ENCODE measurements at regions not wholly inside any gene's neighbourhood (a gene's known extent, or its start where the extent isn't known, plus 50 kb on each side); places are given as distances from the start of the nearest gene placed in this dataset.

GRCh38 chr10:108685863-108686531 is 1237.3 kb downstream of the XPNPEP1 start:
- Mint-ChIP-seq H3K36me3 (ENCODE audit: low read depth) (no peaks in the 10 kb centered on the region), H3K4me1 (no peaks in the 10 kb centered on the region), H3K9me3 (peaks cover 2% of the 10 kb centered on the region), H3K4me3 (no peak overlapping the region), H3K27me3 (ENCODE audit: low read depth) (no peaks in the 10 kb centered on the region), H3K27ac (ENCODE audit: unreplicated experiment) (no peak overlapping the region)
- no peak for DNase-seq (ENCODE audit: low read depth, low spot score)
- TF ChIP-seq CTCF (conservative IDR thresholded peaks at IDR 0.05) = no peak

GRCh38 chr10:108684431-108684830 is 1238.9 kb downstream of the XPNPEP1 start:
- DNase-seq (ENCODE audit: low read depth, low spot score) = no peak
- Mint-ChIP-seq H3K4me3 (no peak overlapping the region), H3K27ac (ENCODE audit: unreplicated experiment) (no peak overlapping the region), H3K9me3 (peaks cover 2% of the 10 kb centered on the region), H3K4me1 (no peaks in the 10 kb centered on the region), H3K36me3 (ENCODE audit: low read depth) (no peaks in the 10 kb centered on the region), H3K27me3 (ENCODE audit: low read depth) (no peaks in the 10 kb centered on the region)
- no peak for TF ChIP-seq CTCF (conservative IDR thresholded peaks at IDR 0.05)

DNA sequence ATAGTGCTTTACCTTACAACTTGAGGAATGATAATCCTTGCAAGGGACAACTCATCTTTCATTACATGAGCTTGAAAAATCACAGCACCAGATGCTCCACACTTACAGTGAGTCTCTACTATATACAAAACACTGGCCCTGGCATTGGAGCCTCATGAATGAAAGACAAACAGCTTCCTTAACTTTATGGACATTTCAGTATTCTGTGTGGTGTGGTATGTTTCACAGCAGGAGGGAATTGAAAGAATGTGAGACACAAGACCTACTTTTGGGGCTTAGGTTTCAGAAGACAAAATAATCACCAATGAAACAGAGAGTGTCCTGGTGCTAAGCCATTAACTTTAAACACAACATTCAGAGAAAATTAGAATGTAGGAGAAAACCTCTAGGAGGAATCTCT is 1249.6 kb downstream of the XPNPEP1 start:
- no peaks in the 10 kb centered on the region for H3K27me3 Mint-ChIP-seq (ENCODE audit: low read depth)
- H3K36me3 Mint-ChIP-seq (ENCODE audit: low read depth) = no peaks in the 10 kb centered on the region
- no peak overlapping the region for H3K27ac Mint-ChIP-seq (ENCODE audit: unreplicated experiment)
- TF ChIP-seq CTCF (conservative IDR thresholded peaks at IDR 0.05) = no peak
- H3K4me3 Mint-ChIP-seq = no peak overlapping the region
- no peak for DNase-seq (ENCODE audit: low read depth, low spot score)
- H3K4me1 Mint-ChIP-seq = no peaks in the 10 kb centered on the region
- peaks cover 3% of the 10 kb centered on the region for H3K9me3 Mint-ChIP-seq

DNA sequence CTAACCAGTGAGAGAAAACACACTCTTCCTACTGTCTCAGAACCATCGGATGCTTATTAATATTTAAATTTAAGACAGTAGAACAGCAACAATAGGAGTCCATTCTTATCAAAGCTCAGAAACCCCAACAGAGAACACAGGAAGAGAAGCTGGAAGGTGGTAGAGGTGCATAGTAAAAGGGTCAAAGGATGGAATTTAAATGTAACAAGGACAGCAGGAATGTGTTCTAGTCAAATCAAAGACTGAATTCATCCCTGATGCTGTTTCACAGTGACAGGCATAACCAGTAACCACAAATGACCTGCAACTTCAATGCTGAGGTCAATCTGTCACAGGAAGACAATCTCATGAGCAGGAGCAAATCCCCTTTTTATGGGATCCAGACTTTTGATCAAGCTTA is 1259.7 kb downstream of the XPNPEP1 start:
- no peak overlapping the region for H3K27ac Mint-ChIP-seq (ENCODE audit: unreplicated experiment)
- no peak for TF ChIP-seq CTCF (conservative IDR thresholded peaks at IDR 0.05)
- no peak for DNase-seq (ENCODE audit: low read depth, low spot score)
- no peak overlapping the region for H3K4me3 Mint-ChIP-seq
- no peaks in the 10 kb centered on the region for H3K9me3 Mint-ChIP-seq
- H3K4me1 Mint-ChIP-seq = peaks cover 6% of the 10 kb centered on the region
- no peaks in the 10 kb centered on the region for H3K36me3 Mint-ChIP-seq (ENCODE audit: low read depth)
- H3K27me3 Mint-ChIP-seq (ENCODE audit: low read depth) = no peaks in the 10 kb centered on the region

DNA sequence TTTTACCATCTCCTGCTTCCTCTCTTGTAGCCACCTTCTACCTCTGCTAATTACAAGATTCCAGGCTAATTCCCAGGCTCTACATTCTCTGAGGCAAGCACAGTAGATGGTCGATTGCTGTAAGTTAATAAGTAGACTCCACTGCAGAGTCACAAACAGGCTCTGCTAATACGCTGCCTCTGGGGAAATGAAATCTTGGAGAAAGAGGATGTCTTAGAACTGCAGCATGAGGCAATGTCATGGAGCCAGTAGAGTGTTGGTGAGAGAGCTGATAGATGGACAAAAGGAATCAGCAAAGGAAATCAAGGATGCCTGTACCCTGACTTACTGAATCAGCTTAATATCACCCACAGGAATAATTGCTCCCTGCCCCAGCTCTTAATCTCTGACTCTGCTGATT is 1260.3 kb downstream of the XPNPEP1 start:
- peaks cover 6% of the 10 kb centered on the region for H3K4me1 Mint-ChIP-seq
- no peaks in the 10 kb centered on the region for H3K9me3 Mint-ChIP-seq
- DNase-seq (ENCODE audit: low read depth, low spot score) = no peak
- no peaks in the 10 kb centered on the region for H3K36me3 Mint-ChIP-seq (ENCODE audit: low read depth)
- no peak overlapping the region for H3K27ac Mint-ChIP-seq (ENCODE audit: unreplicated experiment)
- no peak overlapping the region for H3K4me3 Mint-ChIP-seq
- no peaks in the 10 kb centered on the region for H3K27me3 Mint-ChIP-seq (ENCODE audit: low read depth)
- no peak for TF ChIP-seq CTCF (conservative IDR thresholded peaks at IDR 0.05)

Data from neural crest cell (in vitro differentiated cells).